Breast epithelium (tissue), 4 donors: ENCODE measurements at regions not wholly inside any gene's neighbourhood (a gene's known extent, or its start where the extent isn't known, plus 50 kb on each side); places are given as distances from the start of the nearest gene placed in this dataset.

Source experiments
- DNase-seq, 2 donors: peaks; one replicate each; pipeline ENCODE4 v3.0.0-alpha.2; 2019; ENCODE audit warnings: low spot score in 2 of 2
- H3K27ac ChIP-seq, 2 donors: fragments of 200-600 bp; sonication (generic) in 1 of 2; one replicate each; pipeline ENCODE4 v1.5.1; 2016 to 2019; ENCODE audit warnings: mild to moderate bottlenecking in 1 of 2
- H3K27me3 ChIP-seq, 2 donors: fragments of 200-600 bp; sonication (generic) in 1 of 2; one replicate each; pipeline versions ENCODE4 v1.5.1 to v1.6.0; 2017 to 2019; ENCODE audit warnings: control low read depth in 1 of 2, mild to moderate bottlenecking in 1 of 2
- H3K36me3 ChIP-seq: fragments of 200-600 bp; one replicate; pipeline ENCODE4 v1.5.1; 2019
- H3K4me1 ChIP-seq, 2 donors: fragments of 200-600 bp; sonication (generic); one replicate each; pipeline ENCODE4 v1.5.1; 2016 to 2019; ENCODE audit warnings: control low read depth in 1 of 2
- H3K4me3 ChIP-seq, 3 donors: fragments of 200-600 bp; sonication (generic); 1 replicate in 2 of 3; 2 replicates in 1 of 3; pipeline ENCODE4 v1.5.1; 2016 to 2019; ENCODE audit warnings: mild to moderate bottlenecking in 3 of 3, moderate library complexity in 2 of 3
- H3K9me3 ChIP-seq, 2 donors: fragments of 200-600 bp; sonication (generic) in 1 of 2; one replicate each; pipeline ENCODE4 v1.5.1; 2016 to 2019; ENCODE audit warnings: control low read depth in 1 of 2
- POLR2A ChIP-seq: fragments of 450-650 bp; IDR thresholded peaks from one replicate; pipeline ENCODE4 v1.6.1; 2016; ENCODE audit warnings: antibody characterized with exemption, mild to moderate bottlenecking, moderate library complexity
- POLR2AphosphoS5 ChIP-seq, 3 donors: sonication (generic); formaldehyde crosslinking; IDR thresholded peaks; one replicate each; pipeline ENCODE4 v1.6.1; 2017; ENCODE audit warnings: antibody characterized with exemption in 3 of 3
- intact Hi-C: fragments of 100-400 bp; cut with DNase I; formaldehyde crosslinking; loops from one replicate; pipeline ENCODE4 v1.15.1; 2023; ENCODE audit warnings: low total_unique reads
- TF ChIP-seq, protein P1 (sequence below), 3 donors: fragments of 450-650 bp; IDR thresholded peaks; one replicate each; pipeline ENCODE4 v1.5.1; 2016 to 2017; ENCODE audit warnings: antibody characterized with exemption in 3 of 3, mild to moderate bottlenecking in 3 of 3, moderate library complexity in 3 of 3

DNA sequence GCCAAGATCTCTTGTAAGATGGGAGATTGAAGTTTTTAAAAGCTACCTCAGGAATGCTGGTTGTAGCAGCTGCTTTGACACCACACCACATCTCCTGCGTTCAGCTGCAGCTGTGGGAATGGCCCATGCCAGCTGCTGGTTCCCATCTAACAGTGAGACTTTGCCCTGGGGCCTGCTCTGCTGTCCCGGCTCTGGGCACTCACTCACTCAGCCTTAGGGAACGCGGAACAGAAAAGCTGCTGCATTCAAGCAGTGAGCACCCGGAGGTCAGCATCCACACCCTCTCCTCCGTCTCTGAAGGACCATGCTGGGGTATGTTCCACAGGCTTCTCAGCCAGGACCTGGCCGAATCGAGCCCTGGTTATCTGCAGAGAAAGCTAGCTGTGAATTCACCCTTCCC lies 197.1 kb upstream of the CXCL12 start:
- H3K27ac ChIP-seq: no peak overlapping the region
- no peak overlapping the region for H3K4me3 ChIP-seq
- intact Hi-C loops: no loop called here
- no peak for DNase-seq
- H3K27me3 ChIP-seq: no peaks in the 10 kb centered on the region
- H3K4me1 ChIP-seq: no peaks in the 10 kb centered on the region
- TF ChIP-seq, protein P1, sequence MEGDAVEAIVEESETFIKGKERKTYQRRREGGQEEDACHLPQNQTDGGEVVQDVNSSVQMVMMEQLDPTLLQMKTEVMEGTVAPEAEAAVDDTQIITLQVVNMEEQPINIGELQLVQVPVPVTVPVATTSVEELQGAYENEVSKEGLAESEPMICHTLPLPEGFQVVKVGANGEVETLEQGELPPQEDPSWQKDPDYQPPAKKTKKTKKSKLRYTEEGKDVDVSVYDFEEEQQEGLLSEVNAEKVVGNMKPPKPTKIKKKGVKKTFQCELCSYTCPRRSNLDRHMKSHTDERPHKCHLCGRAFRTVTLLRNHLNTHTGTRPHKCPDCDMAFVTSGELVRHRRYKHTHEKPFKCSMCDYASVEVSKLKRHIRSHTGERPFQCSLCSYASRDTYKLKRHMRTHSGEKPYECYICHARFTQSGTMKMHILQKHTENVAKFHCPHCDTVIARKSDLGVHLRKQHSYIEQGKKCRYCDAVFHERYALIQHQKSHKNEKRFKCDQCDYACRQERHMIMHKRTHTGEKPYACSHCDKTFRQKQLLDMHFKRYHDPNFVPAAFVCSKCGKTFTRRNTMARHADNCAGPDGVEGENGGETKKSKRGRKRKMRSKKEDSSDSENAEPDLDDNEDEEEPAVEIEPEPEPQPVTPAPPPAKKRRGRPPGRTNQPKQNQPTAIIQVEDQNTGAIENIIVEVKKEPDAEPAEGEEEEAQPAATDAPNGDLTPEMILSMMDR (IDR thresholded peaks at IDR 0.05): no peak
- H3K36me3 ChIP-seq: no peaks in the 10 kb centered on the region
- H3K9me3 ChIP-seq: no peaks in the 10 kb centered on the region

- intact Hi-C loops: no loop called here
- Histone ChIP-seq H3K27me3 (no peaks in the 10 kb centered on the region), H3K4me1 (no peaks in the 10 kb centered on the region)
Measured at GRCh38 chr10:44587488-44588318, 202.8 kb upstream of the CXCL12 start.

GRCh38 chr10:44589181-44589943 lies 204.5 kb upstream of the CXCL12 start:
- intact Hi-C loops: no loop called here
- no peaks in the 10 kb centered on the region for H3K27me3 ChIP-seq
- no peak overlapping the region for H3K27ac ChIP-seq
- H3K36me3 ChIP-seq: no peaks in the 10 kb centered on the region
- no peak overlapping the region for H3K4me3 ChIP-seq
- DNase-seq: no peak
- no peaks in the 10 kb centered on the region for H3K4me1 ChIP-seq
- TF ChIP-seq POLR2AphosphoS5 (IDR thresholded peaks at IDR 0.05) (no peak), POLR2A (no peak)
- TF ChIP-seq, protein P1 (IDR thresholded peaks at IDR 0.05): no peak
- H3K9me3 ChIP-seq: no peaks in the 10 kb centered on the region

More at GRCh38 chr10:44587488-44588318, 202.8 kb upstream of the CXCL12 start:
- no peak for DNase-seq
- no peaks in the 10 kb centered on the region for H3K9me3 ChIP-seq
- no peak overlapping the region for H3K4me3 ChIP-seq
- no peak overlapping the region for H3K27ac ChIP-seq
- TF ChIP-seq POLR2AphosphoS5 (IDR thresholded peaks at IDR 0.05): no peak
- TF ChIP-seq, protein P1 (IDR thresholded peaks at IDR 0.05): no peak
- TF ChIP-seq POLR2A: no peak
- H3K36me3 ChIP-seq: no peaks in the 10 kb centered on the region

- no peak for DNase-seq
- Histone ChIP-seq H3K36me3 (no peaks in the 10 kb centered on the region), H3K27me3 (no peaks in the 10 kb centered on the region), H3K27ac (no peak overlapping the region), H3K4me1 (no peaks in the 10 kb centered on the region), H3K4me3 (no peak overlapping the region), H3K9me3 (no peaks in the 10 kb centered on the region)
- TF ChIP-seq POLR2A: no peak
- TF ChIP-seq, protein P1 (IDR thresholded peaks at IDR 0.05): no peak
- TF ChIP-seq POLR2AphosphoS5 (IDR thresholded peaks at IDR 0.05): no peak
- intact Hi-C loops: no loop called here
Measured at GRCh38 chr10:44589944-44590449, 205.1 kb upstream of the CXCL12 start.

DNA sequence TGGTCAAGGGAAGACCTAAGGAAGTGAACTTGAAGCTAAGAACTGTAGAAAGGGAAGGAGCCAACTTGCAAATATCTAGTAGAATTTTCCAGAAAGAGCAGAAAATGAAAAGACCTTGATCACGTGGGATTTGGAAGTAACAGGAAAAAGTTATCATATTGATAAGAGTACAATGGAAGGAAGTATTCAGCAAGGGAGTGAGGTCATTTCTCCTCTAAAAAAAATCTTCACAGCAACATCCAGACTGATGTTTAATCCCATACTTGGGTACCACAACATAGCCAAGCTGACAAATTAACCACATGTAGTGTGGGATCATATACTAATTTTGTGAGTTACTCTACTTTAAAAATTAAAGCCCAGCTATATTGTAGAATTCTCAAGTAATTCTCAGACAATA lies 207.0 kb upstream of the CXCL12 start:
- no peak for TF ChIP-seq POLR2A
- no peak for TF ChIP-seq POLR2AphosphoS5 (IDR thresholded peaks at IDR 0.05)
- TF ChIP-seq, protein P1 (IDR thresholded peaks at IDR 0.05): no peak
- no peak overlapping the region for H3K27ac ChIP-seq
- no peaks in the 10 kb centered on the region for H3K4me1 ChIP-seq
- DNase-seq: no peak
- no peak overlapping the region for H3K4me3 ChIP-seq
- no peaks in the 10 kb centered on the region for H3K9me3 ChIP-seq
- intact Hi-C loops: no loop called here
- H3K36me3 ChIP-seq: no peaks in the 10 kb centered on the region
- no peaks in the 10 kb centered on the region for H3K27me3 ChIP-seq
